SU-DHL-6 (cell line): ENCODE measurements at regions not wholly inside any gene's neighbourhood (a gene's known extent, or its start where the extent isn't known, plus 50 kb on each side); places are given as distances from the start of the nearest gene placed in this dataset.

Source experiments
- H2AFZ ChIP-seq: fragments of 200-600 bp; sonication (generic); 2 replicates; pipeline ENCODE4 v1.6.1; 2014; ENCODE audit warnings: low read depth, mild to moderate bottlenecking, moderate library complexity, mixed read lengths, antibody characterized with exemption, low read length; ENCODE audit not compliant: severe bottlenecking
- H3F3A ChIP-seq: fragments of 200-600 bp; shearing (Covaris generic); 2 replicates; pipeline ENCODE4 v1.6.0; 2016; ENCODE audit warnings: antibody characterized with exemption, mild to moderate bottlenecking; ENCODE audit not compliant: insufficient read depth
- H3K27ac ChIP-seq: fragments of 200-600 bp; sonication (generic); 2 replicates; pipeline ENCODE4 v1.5.1; 2016; ENCODE audit warnings: low read depth, mild to moderate bottlenecking, low read length, moderate library complexity, mixed read lengths
- H3K27me3 ChIP-seq: fragments of 200-600 bp; sonication (generic), shearing (Covaris generic); 2 replicates; pipeline ENCODE4 v1.6.0; 2014; ENCODE audit warnings: mild to moderate bottlenecking, low read length
- H3K36me3 ChIP-seq: fragments of 200-600 bp; sonication (generic); 2 replicates; pipeline ENCODE4 v1.6.1; 2014; ENCODE audit warnings: mild to moderate bottlenecking, low read length, mixed read lengths
- H3K4me2 ChIP-seq: fragments of 300-600, 200-600 bp; shearing (Covaris generic), sonication (generic); 2 replicates; pipeline ENCODE4 v1.6.0; 2014; ENCODE audit warnings: low read length, low read depth, mild to moderate bottlenecking; ENCODE audit not compliant: poor library complexity, severe bottlenecking
- H3K4me3 ChIP-seq: fragments of 200-600 bp; sonication (generic); 2 replicates; pipeline ENCODE4 v1.5.1; 2014; ENCODE audit warnings: antibody characterized with exemption, low read length, mild to moderate bottlenecking, mixed read lengths; ENCODE audit not compliant: insufficient read depth, poor library complexity, severe bottlenecking
- H3K79me2 ChIP-seq: fragments of 200-600 bp; sonication (generic); 2 replicates; pipeline ENCODE4 v1.6.1; 2014; ENCODE audit warnings: mild to moderate bottlenecking, low read length, moderate library complexity; ENCODE audit not compliant: insufficient read depth
- H3K9ac ChIP-seq: fragments of 200-600 bp; sonication (generic); 2 replicates; pipeline ENCODE4 v1.7.0; 2014; ENCODE audit warnings: mild to moderate bottlenecking, low read length
- H3K9me2 ChIP-seq: fragments of 200-600 bp; sonication (generic); replicated peaks from 2 replicates; pipeline ENCODE4 v1.6.1; 2014; ENCODE audit warnings: low read length; ENCODE audit not compliant: insufficient read depth
- H3K9me3 ChIP-seq: fragments of 200-600 bp; sonication (generic); 2 replicates; pipeline ENCODE4 v1.6.1; 2014; ENCODE audit warnings: low read length, mixed read lengths; ENCODE audit not compliant: insufficient read depth
- H4K20me1 ChIP-seq: fragments of 200-600 bp; sonication (generic); 2 replicates; pipeline ENCODE4 v1.6.1; 2014; ENCODE audit warnings: low read depth, mild to moderate bottlenecking, antibody characterized with exemption, low read length, moderate library complexity, mixed read lengths
- EZH2phosphoT487 ChIP-seq: fragments of 200-600 bp; sonication (generic), shearing (Covaris generic); conservative IDR thresholded peaks from 2 replicates; pipeline ENCODE4 v1.6.1; 2018; ENCODE audit warnings: mild to moderate bottlenecking, antibody characterized with exemption, low read length, moderate library complexity, mixed read lengths
- TF ChIP-seq, protein P1 (sequence below): fragments of 200-600 bp; sonication (generic); IDR thresholded peaks from one replicate; pipeline ENCODE4 v1.5.1; 2017; ENCODE audit warnings: antibody characterized with exemption, mild to moderate bottlenecking, low read length, moderate library complexity; ENCODE audit not compliant: insufficient read depth, poor library complexity, severe bottlenecking

DNA sequence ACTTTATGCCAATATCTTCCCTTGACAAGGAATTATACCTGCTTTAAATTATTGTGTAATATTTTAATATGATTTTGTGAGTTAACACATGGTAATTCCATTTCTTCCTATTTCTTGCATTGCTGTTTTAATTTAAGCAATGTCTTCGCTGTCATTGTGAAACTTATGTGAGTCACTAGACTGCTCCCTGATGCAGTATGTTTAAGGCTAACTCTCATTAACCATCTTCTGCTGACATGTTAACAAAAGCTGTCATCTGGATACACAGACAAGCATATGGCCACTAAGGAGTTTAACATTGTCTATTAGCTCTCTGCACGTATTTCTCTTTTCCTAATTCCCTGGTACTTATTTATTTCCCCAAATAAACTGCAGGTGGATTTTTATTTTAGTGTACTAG, 980.8 kb upstream of the CTNND2 start:
- H3K27me3 ChIP-seq, result no peaks in the 10 kb centered on the region
- no peaks in the 10 kb centered on the region for H3K79me2 ChIP-seq
- no peaks in the 10 kb centered on the region for H4K20me1 ChIP-seq
- no peaks in the 10 kb centered on the region; the same call in 1 of the 2 replicates for H3K9me2 ChIP-seq
- no peak overlapping the region for H2AFZ ChIP-seq
- H3K9me3 ChIP-seq, result no peaks in the 10 kb centered on the region
- H3K36me3 ChIP-seq, result no peaks in the 10 kb centered on the region
- H3K4me3 ChIP-seq, result no peak overlapping the region
- no peak overlapping the region for H3K27ac ChIP-seq
- H3F3A ChIP-seq, result no peaks in the 10 kb centered on the region
- no peak overlapping the region for H3K9ac ChIP-seq
- TF ChIP-seq EZH2phosphoT487, result no peak
- TF ChIP-seq, protein P1, sequence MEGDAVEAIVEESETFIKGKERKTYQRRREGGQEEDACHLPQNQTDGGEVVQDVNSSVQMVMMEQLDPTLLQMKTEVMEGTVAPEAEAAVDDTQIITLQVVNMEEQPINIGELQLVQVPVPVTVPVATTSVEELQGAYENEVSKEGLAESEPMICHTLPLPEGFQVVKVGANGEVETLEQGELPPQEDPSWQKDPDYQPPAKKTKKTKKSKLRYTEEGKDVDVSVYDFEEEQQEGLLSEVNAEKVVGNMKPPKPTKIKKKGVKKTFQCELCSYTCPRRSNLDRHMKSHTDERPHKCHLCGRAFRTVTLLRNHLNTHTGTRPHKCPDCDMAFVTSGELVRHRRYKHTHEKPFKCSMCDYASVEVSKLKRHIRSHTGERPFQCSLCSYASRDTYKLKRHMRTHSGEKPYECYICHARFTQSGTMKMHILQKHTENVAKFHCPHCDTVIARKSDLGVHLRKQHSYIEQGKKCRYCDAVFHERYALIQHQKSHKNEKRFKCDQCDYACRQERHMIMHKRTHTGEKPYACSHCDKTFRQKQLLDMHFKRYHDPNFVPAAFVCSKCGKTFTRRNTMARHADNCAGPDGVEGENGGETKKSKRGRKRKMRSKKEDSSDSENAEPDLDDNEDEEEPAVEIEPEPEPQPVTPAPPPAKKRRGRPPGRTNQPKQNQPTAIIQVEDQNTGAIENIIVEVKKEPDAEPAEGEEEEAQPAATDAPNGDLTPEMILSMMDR, result no peak
- no peak overlapping the region for H3K4me2 ChIP-seq

DNA sequence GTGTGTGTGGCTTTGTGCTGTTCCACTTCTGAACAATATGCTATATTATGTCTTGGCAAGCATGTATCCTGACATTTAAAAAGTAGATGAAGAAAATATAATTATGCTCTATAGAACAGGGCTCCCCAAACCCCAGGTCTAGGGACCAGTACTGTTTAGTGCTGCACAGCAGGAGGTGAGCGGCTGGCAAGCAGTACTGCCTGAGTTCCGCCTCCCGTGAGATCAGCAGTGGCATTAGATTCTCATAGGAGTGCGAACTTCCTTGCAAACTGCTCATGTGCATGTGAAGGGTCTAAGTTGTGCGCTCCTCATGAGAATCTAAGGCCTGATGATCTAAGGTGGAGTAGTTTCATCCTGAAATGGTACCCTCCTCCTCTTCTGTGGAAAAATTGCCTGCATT, 979.1 kb upstream of the CTNND2 start:
- TF ChIP-seq EZH2phosphoT487, result no peak
- TF ChIP-seq, protein P1, result no peak

DNA sequence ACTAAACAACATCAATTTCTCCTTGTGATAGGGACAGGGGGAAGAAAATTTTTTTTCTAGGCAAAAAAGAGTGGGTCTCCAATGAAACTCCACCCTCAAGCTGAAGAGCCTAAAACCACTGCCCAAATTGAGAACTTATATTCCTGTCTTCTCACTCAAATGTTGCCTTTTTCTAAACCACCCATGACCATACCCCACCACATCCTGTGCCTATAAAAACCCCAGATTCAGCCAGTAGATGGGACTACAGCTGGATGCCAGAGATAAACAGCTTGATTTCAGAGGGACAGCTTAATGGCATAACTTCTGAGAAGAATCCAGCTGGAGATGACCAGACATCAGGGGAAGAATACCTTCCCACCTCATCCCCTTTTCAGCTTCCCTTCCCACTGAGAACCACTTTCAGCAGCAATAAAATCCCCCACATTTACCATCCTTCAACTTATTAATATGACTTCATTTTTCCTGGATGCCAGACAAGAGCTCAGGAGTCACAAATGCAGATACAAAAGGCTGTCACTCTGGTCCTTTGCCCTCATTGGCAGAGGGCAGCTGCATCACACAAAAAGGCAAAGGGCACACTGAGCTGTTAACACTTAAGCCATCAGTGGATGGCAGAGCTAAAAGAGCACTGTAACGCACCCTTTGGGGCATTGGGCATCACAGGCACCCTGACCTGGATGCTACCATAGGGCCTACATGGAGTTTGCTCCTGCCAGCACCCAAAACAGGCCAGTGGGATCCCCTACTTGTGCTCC, 972.5 kb upstream of the CTNND2 start:
- no peaks in the 10 kb centered on the region for H3K79me2 ChIP-seq
- H2AFZ ChIP-seq, result no peak overlapping the region
- H3K9me3 ChIP-seq, result no peaks in the 10 kb centered on the region
- H4K20me1 ChIP-seq, result no peaks in the 10 kb centered on the region
- H3K36me3 ChIP-seq, result no peaks in the 10 kb centered on the region
- no peaks in the 10 kb centered on the region for H3K27me3 ChIP-seq
- no peak overlapping the region for H3K4me2 ChIP-seq
- H3F3A ChIP-seq, result no peaks in the 10 kb centered on the region
- no peaks in the 10 kb centered on the region for H3K9me2 ChIP-seq
- H3K9ac ChIP-seq, result no peak overlapping the region
- TF ChIP-seq, protein P1, result no peak
- no peak for TF ChIP-seq EZH2phosphoT487
- no peak overlapping the region for H3K27ac ChIP-seq
- H3K4me3 ChIP-seq, result no peak overlapping the region

More for the DNA sequence above, 979.1 kb upstream of the CTNND2 start:
- H3K79me2 ChIP-seq, result no peaks in the 10 kb centered on the region
- no peaks in the 10 kb centered on the region for H3K36me3 ChIP-seq
- H3K9me2 ChIP-seq, result no peaks in the 10 kb centered on the region; the same call in 1 of the 2 replicates
- H4K20me1 ChIP-seq, result no peaks in the 10 kb centered on the region
- H3K9me3 ChIP-seq, result no peaks in the 10 kb centered on the region
- no peak overlapping the region for H3K4me3 ChIP-seq
- no peak overlapping the region for H3K27ac ChIP-seq
- no peaks in the 10 kb centered on the region for H3F3A ChIP-seq
- no peak overlapping the region for H3K9ac ChIP-seq
- H3K27me3 ChIP-seq, result no peaks in the 10 kb centered on the region
- no peak overlapping the region for H2AFZ ChIP-seq
- no peak overlapping the region for H3K4me2 ChIP-seq
